ENCODE measurements at regions not wholly inside any gene's neighbourhood (a gene's known extent, or its start where the extent isn't known, plus 50 kb on each side); places are given as distances from the start of the nearest gene placed in this dataset.

DNA sequence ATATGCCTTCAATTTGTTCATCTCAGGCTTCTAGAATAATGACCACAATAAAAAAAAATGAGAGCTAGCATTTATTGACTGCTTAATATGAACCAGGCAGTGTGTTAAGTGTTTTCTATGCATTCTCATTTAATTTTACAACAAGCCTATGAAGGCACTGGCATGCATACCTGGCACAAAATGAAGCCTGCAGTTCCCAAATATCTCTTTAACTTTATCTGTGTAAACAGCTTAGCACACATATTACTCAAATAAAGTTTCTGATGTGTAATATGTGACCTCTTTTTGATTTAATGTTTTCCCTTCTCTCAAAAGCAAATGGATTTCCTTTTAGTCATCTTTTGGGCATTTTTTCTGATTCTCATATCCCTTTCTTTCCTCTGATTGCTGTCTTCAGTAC lies 671.8 kb downstream of the PCDH7 start:
- Histone ChIP-seq H3K4me1 (ENCODE audit: insufficient read depth) (no peaks in the 10 kb centered on the region), H3K79me2 (ENCODE audit: insufficient read depth) (no peaks in the 10 kb centered on the region), H2AFZ (no peak overlapping the region), H4K20me1 (ENCODE audit: insufficient read depth) (no peaks in the 10 kb centered on the region), H3K36me3 (ENCODE audit: low read depth) (no peaks in the 10 kb centered on the region), H3K27me3 (replicated peaks; ENCODE audit: insufficient read depth) (no peaks in the 10 kb centered on the region), H3K27ac (no peak overlapping the region), H3K9me2 (ENCODE audit: insufficient read depth) (no peaks in the 10 kb centered on the region), H3K9ac (no peak overlapping the region), H3K4me3 (no peak overlapping the region), H3K4me2 (ENCODE audit: unreplicated experiment) (no peak overlapping the region), H3F3A (ENCODE audit: insufficient read depth) (no peaks in the 10 kb centered on the region), H3K9me3 (ENCODE audit: low read depth) (no peaks in the 10 kb centered on the region)
- in situ Hi-C loops (cut with MboI) = no loop called here
- TF ChIP-seq EZH2 (IDR thresholded peaks at IDR 0.05; ENCODE audit: insufficient read depth, poor library complexity, severe bottlenecking) (no peak), EZH2phosphoT487 (IDR thresholded peaks at IDR 0.05; ENCODE audit: insufficient read depth, low read depth) (no peak)
- DNase-seq = no peak

DNA sequence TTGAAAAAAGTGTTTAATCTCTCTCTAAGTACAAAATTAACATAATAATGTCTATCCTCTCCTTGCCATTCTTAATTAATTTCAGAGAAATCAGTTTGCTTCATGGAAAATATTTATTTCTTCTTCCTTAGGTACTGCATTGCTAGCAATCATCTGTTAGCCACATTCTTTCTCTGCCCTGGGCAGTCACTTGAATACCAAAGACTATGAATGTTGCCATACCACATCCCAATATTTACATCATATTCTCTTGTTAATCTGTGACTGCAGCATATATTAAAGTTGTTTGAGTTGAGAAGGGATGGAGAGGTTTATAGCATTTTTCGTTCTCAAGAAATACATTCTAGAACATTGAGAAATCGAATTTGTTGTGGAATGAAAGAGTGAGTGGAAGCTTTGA lies 672.8 kb downstream of the PCDH7 start:
- Histone ChIP-seq H3K79me2 (ENCODE audit: insufficient read depth) (no peaks in the 10 kb centered on the region), H4K20me1 (ENCODE audit: insufficient read depth) (no peaks in the 10 kb centered on the region), H3K4me2 (ENCODE audit: unreplicated experiment) (no peak overlapping the region), H3K36me3 (ENCODE audit: low read depth) (no peaks in the 10 kb centered on the region), H3K9me2 (ENCODE audit: insufficient read depth) (no peaks in the 10 kb centered on the region), H3K9me3 (ENCODE audit: low read depth) (no peaks in the 10 kb centered on the region), H3K27me3 (replicated peaks; ENCODE audit: insufficient read depth) (no peaks in the 10 kb centered on the region), H2AFZ (no peak overlapping the region), H3K4me1 (ENCODE audit: insufficient read depth) (no peaks in the 10 kb centered on the region), H3K4me3 (no peak overlapping the region), H3K27ac (no peak overlapping the region), H3F3A (ENCODE audit: insufficient read depth) (no peaks in the 10 kb centered on the region), H3K9ac (no peak overlapping the region)
- in situ Hi-C loops (cut with MboI) = no loop called here
- no peak for DNase-seq
- TF ChIP-seq EZH2phosphoT487 (IDR thresholded peaks at IDR 0.05; ENCODE audit: insufficient read depth, low read depth) = no peak
- no peak for TF ChIP-seq EZH2 (IDR thresholded peaks at IDR 0.05; ENCODE audit: insufficient read depth, poor library complexity, severe bottlenecking)
- 6 to 9% methylated on average over 2 of the region's 2 CpGs for WGBS, 2 experiments (ENCODE audit: low coverage in 1 of 2, low lambda C conversion rate in 2 of 2, missing lambda C conversion rate in 2 of 2)

DNA sequence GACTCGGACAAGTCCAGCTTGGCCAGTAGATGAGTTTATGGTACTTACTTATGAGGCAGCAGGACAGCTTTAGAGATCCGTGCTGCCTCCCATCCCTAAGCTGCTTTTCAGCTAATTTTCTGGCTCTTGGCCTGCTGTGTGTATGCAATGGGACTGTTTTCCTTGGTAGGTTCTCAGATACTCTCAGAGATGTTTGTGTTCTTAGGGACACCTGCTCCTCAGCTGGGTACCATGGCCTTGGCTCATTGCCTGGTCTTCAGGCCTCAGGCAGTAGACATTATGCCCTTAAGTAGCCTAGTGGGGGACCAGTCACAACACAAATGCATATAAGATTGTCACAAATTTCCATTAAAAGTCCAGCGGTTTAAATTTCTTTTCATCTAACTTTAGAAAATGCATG lies 688.0 kb downstream of the PCDH7 start:
- H3K27ac ChIP-seq = no peak overlapping the region
- H3F3A ChIP-seq (ENCODE audit: insufficient read depth) = no peaks in the 10 kb centered on the region
- peak; percentile 0 for DNase-seq
- no peak overlapping the region for H3K4me3 ChIP-seq
- H3K79me2 ChIP-seq (ENCODE audit: insufficient read depth) = no peaks in the 10 kb centered on the region
- no peak overlapping the region for H3K9ac ChIP-seq
- in situ Hi-C loops (cut with MboI) = no loop called here
- H3K27me3 ChIP-seq (replicated peaks; ENCODE audit: insufficient read depth) = no peaks in the 10 kb centered on the region
- H3K9me2 ChIP-seq (ENCODE audit: insufficient read depth) = no peaks in the 10 kb centered on the region
- no peaks in the 10 kb centered on the region for H3K4me1 ChIP-seq (ENCODE audit: insufficient read depth)
- no peak overlapping the region for H3K4me2 ChIP-seq (ENCODE audit: unreplicated experiment)
- no peaks in the 10 kb centered on the region for H4K20me1 ChIP-seq (ENCODE audit: insufficient read depth)
- no peaks in the 10 kb centered on the region for H3K36me3 ChIP-seq (ENCODE audit: low read depth)
- H3K9me3 ChIP-seq (ENCODE audit: low read depth) = no peaks in the 10 kb centered on the region
- no peak for TF ChIP-seq EZH2phosphoT487 (IDR thresholded peaks at IDR 0.05; ENCODE audit: insufficient read depth, low read depth)
- no peak for TF ChIP-seq EZH2 (IDR thresholded peaks at IDR 0.05; ENCODE audit: insufficient read depth, poor library complexity, severe bottlenecking)
- 33 to 49% methylated on average over 3 of the region's 3 CpGs for WGBS, 2 experiments (ENCODE audit: low coverage in 1 of 2, low lambda C conversion rate in 2 of 2, missing lambda C conversion rate in 2 of 2)
- H2AFZ ChIP-seq = no peak overlapping the region

DNA sequence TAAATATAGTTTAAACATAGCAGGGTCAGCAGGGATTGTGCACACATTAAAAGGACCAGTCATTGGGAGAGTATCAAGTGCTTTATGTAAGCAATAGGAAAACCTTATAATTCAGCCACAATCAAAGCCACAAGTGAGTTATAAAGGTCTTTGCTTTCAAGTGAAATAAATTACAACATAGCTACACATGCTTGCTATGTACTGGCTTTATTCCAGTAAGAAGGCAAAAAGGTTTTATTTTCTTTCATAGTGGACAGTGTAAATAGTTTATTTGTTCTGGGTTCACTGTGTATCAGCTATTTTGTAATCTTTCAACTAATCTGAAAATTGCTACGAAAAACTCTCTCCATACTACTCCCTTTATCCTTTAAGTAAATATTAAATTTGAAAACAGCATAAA lies 691.4 kb downstream of the PCDH7 start:
- Histone ChIP-seq H4K20me1 (ENCODE audit: insufficient read depth) (no peaks in the 10 kb centered on the region), H3F3A (ENCODE audit: insufficient read depth) (no peaks in the 10 kb centered on the region), H2AFZ (no peak overlapping the region), H3K9me3 (ENCODE audit: low read depth) (no peaks in the 10 kb centered on the region), H3K4me1 (ENCODE audit: insufficient read depth) (no peaks in the 10 kb centered on the region), H3K27ac (no peak overlapping the region), H3K4me2 (ENCODE audit: unreplicated experiment) (no peak overlapping the region), H3K9me2 (ENCODE audit: insufficient read depth) (no peaks in the 10 kb centered on the region), H3K36me3 (ENCODE audit: low read depth) (no peaks in the 10 kb centered on the region), H3K9ac (no peak overlapping the region), H3K4me3 (no peak overlapping the region), H3K79me2 (ENCODE audit: insufficient read depth) (no peaks in the 10 kb centered on the region), H3K27me3 (replicated peaks; ENCODE audit: insufficient read depth) (no peaks in the 10 kb centered on the region)
- WGBS, 2 experiments (ENCODE audit: low coverage in 1 of 2, low lambda C conversion rate in 2 of 2, missing lambda C conversion rate in 2 of 2) = 27 to 32% methylated on average over 1 of the region's 1 CpG
- no peak for TF ChIP-seq EZH2 (IDR thresholded peaks at IDR 0.05; ENCODE audit: insufficient read depth, poor library complexity, severe bottlenecking)
- TF ChIP-seq EZH2phosphoT487 (IDR thresholded peaks at IDR 0.05; ENCODE audit: insufficient read depth, low read depth) = no peak
- no peak for DNase-seq
- in situ Hi-C loops (cut with MboI) = no loop called here

DNA sequence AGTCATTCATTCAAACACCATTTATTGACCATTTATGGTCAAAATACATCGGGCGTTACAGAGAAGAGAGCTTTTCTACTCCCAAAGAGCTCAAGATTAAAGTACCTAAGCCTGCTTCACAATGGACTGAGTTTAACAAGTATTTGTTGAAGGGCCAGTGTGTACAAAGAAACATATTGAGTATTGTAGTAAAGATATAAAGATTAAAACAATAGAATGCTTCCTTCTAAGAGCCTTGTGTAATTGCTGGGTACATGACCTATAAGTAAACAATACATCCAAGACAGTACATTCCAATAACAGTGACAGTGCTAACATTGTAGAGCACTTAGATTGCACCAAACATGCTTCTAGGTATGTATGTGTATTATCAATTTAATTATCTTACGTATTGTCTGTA lies 695.5 kb downstream of the PCDH7 start:
- no peak overlapping the region for H3K9ac ChIP-seq
- H3K9me2 ChIP-seq (ENCODE audit: insufficient read depth) = no peaks in the 10 kb centered on the region
- H3K9me3 ChIP-seq (ENCODE audit: low read depth) = peaks cover 4% of the 10 kb centered on the region
- H3K4me3 ChIP-seq = no peak overlapping the region
- no peak overlapping the region for H3K4me2 ChIP-seq (ENCODE audit: unreplicated experiment)
- no peak for DNase-seq
- no peak overlapping the region for H2AFZ ChIP-seq
- H3K27ac ChIP-seq = no peak overlapping the region
- in situ Hi-C loops (cut with MboI) = no loop called here
- no peaks in the 10 kb centered on the region for H4K20me1 ChIP-seq (ENCODE audit: insufficient read depth)
- no peaks in the 10 kb centered on the region for H3K4me1 ChIP-seq (ENCODE audit: insufficient read depth)
- H3F3A ChIP-seq (ENCODE audit: insufficient read depth) = no peaks in the 10 kb centered on the region
- TF ChIP-seq EZH2phosphoT487 (IDR thresholded peaks at IDR 0.05; ENCODE audit: insufficient read depth, low read depth) = no peak
- no peak for TF ChIP-seq EZH2 (IDR thresholded peaks at IDR 0.05; ENCODE audit: insufficient read depth, poor library complexity, severe bottlenecking)
- no peaks in the 10 kb centered on the region for H3K79me2 ChIP-seq (ENCODE audit: insufficient read depth)
- 36 to 48% methylated on average over 3 of the region's 3 CpGs for WGBS, 2 experiments (ENCODE audit: low coverage in 1 of 2, low lambda C conversion rate in 2 of 2, missing lambda C conversion rate in 2 of 2)
- H3K27me3 ChIP-seq (replicated peaks; ENCODE audit: insufficient read depth) = no peaks in the 10 kb centered on the region
- H3K36me3 ChIP-seq (ENCODE audit: low read depth) = no peaks in the 10 kb centered on the region
